Astrocyte of the spinal cord (primary cell): ENCODE measurements at regions not wholly inside any gene's neighbourhood (a gene's known extent, or its start where the extent isn't known, plus 50 kb on each side); places are given as distances from the start of the nearest gene placed in this dataset.

Source experiments
- DNase-seq: peaks from one replicate; pipeline ENCODE4 v3.0.0; 2011; ENCODE audit warnings: low read depth, low spot score
- H3K4me3 ChIP-seq: 2 replicates; pipeline ENCODE4 v1.5.1; 2011; ENCODE audit warnings: low read depth, mild to moderate bottlenecking, low read length, moderate library complexity
- CTCF ChIP-seq: IDR thresholded peaks from 2 replicates; pipeline ENCODE4 v1.5.1; 2012; ENCODE audit warnings: low read depth, mild to moderate bottlenecking, low read length, inconsistent platforms
- in situ Hi-C: cut with HindIII; loops from 2 replicates; pipeline ENCODE4 v1.10.0; 2017; ENCODE audit warnings: low sequenced_read_pairs

GRCh38 chr13:47831265-47831664 is 169.8 kb downstream of the SUCLA2 start:
- no peak overlapping the region for H3K4me3 ChIP-seq
- in situ Hi-C loops, result no loop called here
- no peak for TF ChIP-seq CTCF
- no peak for DNase-seq

GRCh38 chr13:47829690-47830089 is 171.4 kb downstream of the SUCLA2 start:
- no peak overlapping the region for H3K4me3 ChIP-seq
- in situ Hi-C loops, result no loop called here
- no peak for TF ChIP-seq CTCF
- DNase-seq, result no peak

GRCh38 chr13:47826471-47826870 is 174.6 kb downstream of the SUCLA2 start:
- TF ChIP-seq CTCF, result no peak
- H3K4me3 ChIP-seq, result no peak overlapping the region
- DNase-seq, result no peak
- in situ Hi-C loops, result no loop called here

- DNase-seq, result no peak
- no peak overlapping the region for H3K4me3 ChIP-seq
- TF ChIP-seq CTCF, result no peak
- in situ Hi-C loops, result no loop called here
These were observed 179.0 kb downstream of the SUCLA2 start for GRCh38 chr13:47822036-47822435.

GRCh38 chr13:47816831-47817230 is 184.2 kb downstream of the SUCLA2 start:
- TF ChIP-seq CTCF, result no peak
- no peak overlapping the region for H3K4me3 ChIP-seq
- in situ Hi-C loops, result no loop called here
- DNase-seq, result no peak

- DNase-seq, result no peak
- in situ Hi-C loops, result no loop called here
- H3K4me3 ChIP-seq, result no peak overlapping the region
- no peak for TF ChIP-seq CTCF
These were observed 187.4 kb downstream of the SUCLA2 start for GRCh38 chr13:47813718-47814117.

GRCh38 chr13:47809411-47809810 is 191.7 kb downstream of the SUCLA2 start:
- H3K4me3 ChIP-seq, result no peak overlapping the region

More at GRCh38 chr13:47809411-47809810, 191.7 kb downstream of the SUCLA2 start:
- no peak for DNase-seq
- no peak for TF ChIP-seq CTCF
- in situ Hi-C loops, result no loop called here
